Esophagus (tissue), 2 donors: ENCODE measurements at regions not wholly inside any gene's neighbourhood (a gene's known extent, or its start where the extent isn't known, plus 50 kb on each side); places are given as distances from the start of the nearest gene placed in this dataset.
"Not testable (repeated sequence)": the region's sequence is repeated elsewhere in the genome, so short reads cannot be mapped to it uniquely, and the experiment has no call there.

Experiments
- H3K27ac ChIP-seq, 2 donors: one replicate each; pipeline ENCODE4 v1.5.1; 2013; ENCODE audit warnings: low read depth in 2 of 2, mild to moderate bottlenecking in 2 of 2, inconsistent platforms in 1 of 2, low read length in 1 of 2, moderate library complexity in 1 of 2
- H3K27me3 ChIP-seq, 2 donors: one replicate each; pipeline ENCODE4 v1.6.1; 2013; ENCODE audit warnings: low read length in 2 of 2, control low read depth in 1 of 2, mild to moderate bottlenecking in 1 of 2; ENCODE audit not compliant: insufficient read depth in 2 of 2, control insufficient read depth in 1 of 2
- H3K36me3 ChIP-seq, 2 donors: one replicate each; pipeline ENCODE4 v1.6.1; 2013; ENCODE audit warnings: low read length in 1 of 2; ENCODE audit not compliant: control insufficient read depth in 2 of 2, insufficient read depth in 2 of 2
- H3K4me1 ChIP-seq, 2 donors: one replicate each; pipeline ENCODE4 v1.6.1; 2013; ENCODE audit warnings: low read length in 1 of 2; ENCODE audit not compliant: control insufficient read depth in 2 of 2, insufficient read depth in 2 of 2
- H3K4me3 ChIP-seq, 2 donors: one replicate each; pipeline ENCODE4 v1.5.1; 2013; ENCODE audit warnings: low read length in 2 of 2, mild to moderate bottlenecking in 2 of 2, low read depth in 1 of 2, moderate library complexity in 1 of 2
- H3K9me3 ChIP-seq, 2 donors: one replicate each; pipeline ENCODE4 v1.6.1; 2013; ENCODE audit warnings: mild to moderate bottlenecking in 2 of 2, low read depth in 1 of 2, low read length in 1 of 2, moderate library complexity in 1 of 2; ENCODE audit not compliant: control insufficient read depth in 2 of 2, insufficient read depth in 1 of 2
- WGBS, 2 donors: extraction: QIAGEN DNeasy Blood & Tissue Kit; methylation state at CpG; one replicate each; pipeline ENCODE4 v1.1.7; 2013; 5-methylcytosine and 5-hydroxymethylcytosine counted together
- donor health status: healthy with polysubstance abuse.
- donor health status: Bipolar disorder and iron deficiency.

- H3K4me1 ChIP-seq: no peaks in the 10 kb centered on the region
- H3K4me3 ChIP-seq: no peak overlapping the region
- H3K36me3 ChIP-seq: no peaks in the 10 kb centered on the region
- no peaks in the 10 kb centered on the region for H3K27me3 ChIP-seq
- WGBS, 2 donors: 73 to 81% methylated on average over 3 of the region's 3 CpGs
- H3K9me3 ChIP-seq: peaks cover 0 to 7% of the 10 kb centered on the region in 2 donors
- H3K27ac ChIP-seq: no peak overlapping the region
Measured at GRCh38 chr2:175793648-175794047, 208.4 kb downstream of the LNPK start.

- H3K9me3 ChIP-seq: peaks cover 0 to 7% of the 10 kb centered on the region in 2 donors
- no peak overlapping the region for H3K4me3 ChIP-seq
- no peaks in the 10 kb centered on the region for H3K27me3 ChIP-seq
- no peaks in the 10 kb centered on the region for H3K36me3 ChIP-seq
- no peaks in the 10 kb centered on the region for H3K4me1 ChIP-seq
- no peak overlapping the region for H3K27ac ChIP-seq
Measured at GRCh38 chr2:175792881-175793280, 209.2 kb downstream of the LNPK start.

DNA sequence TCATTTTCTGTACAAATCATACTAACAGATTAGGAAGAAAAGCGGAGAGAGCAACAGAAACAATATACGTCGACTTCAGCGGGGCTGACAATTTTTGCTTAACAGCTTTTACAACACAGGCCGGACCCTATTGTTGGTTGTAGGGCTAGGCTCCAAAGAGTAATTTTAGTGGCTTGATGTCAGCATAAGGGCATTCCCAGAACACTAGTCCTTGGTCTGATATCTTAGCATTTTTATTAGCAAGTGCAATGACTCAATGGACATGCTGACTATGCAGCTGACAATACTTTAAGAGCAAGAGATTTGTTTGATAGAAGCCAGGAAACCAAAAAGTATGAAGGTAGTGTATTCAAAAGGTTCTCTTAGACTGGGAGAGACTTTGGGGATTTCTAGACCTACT lies 209.9 kb downstream of the LNPK start:
- H3K4me3 ChIP-seq: no peak overlapping the region
- no peaks in the 10 kb centered on the region for H3K27me3 ChIP-seq
- WGBS, 2 donors: 90 to 95% methylated on average over 5 of the region's 5 CpGs
- no peak overlapping the region for H3K27ac ChIP-seq
- peaks cover 0 to 7% of the 10 kb centered on the region in 2 donors for H3K9me3 ChIP-seq
- H3K36me3 ChIP-seq: no peaks in the 10 kb centered on the region
- no peaks in the 10 kb centered on the region for H3K4me1 ChIP-seq

GRCh38 chr2:175786471-175787124 lies 215.5 kb downstream of the LNPK start:
- Histone ChIP-seq H3K9me3 (no peaks in the 10 kb centered on the region), H3K36me3 (no peaks in the 10 kb centered on the region), H3K27me3 (no peaks in the 10 kb centered on the region), H3K4me3 (no peak overlapping the region), H3K27ac (no peak overlapping the region), H3K4me1 (no peaks in the 10 kb centered on the region)
- WGBS, 2 donors: 76 to 78% methylated on average over 3 of the region's 3 CpGs

DNA sequence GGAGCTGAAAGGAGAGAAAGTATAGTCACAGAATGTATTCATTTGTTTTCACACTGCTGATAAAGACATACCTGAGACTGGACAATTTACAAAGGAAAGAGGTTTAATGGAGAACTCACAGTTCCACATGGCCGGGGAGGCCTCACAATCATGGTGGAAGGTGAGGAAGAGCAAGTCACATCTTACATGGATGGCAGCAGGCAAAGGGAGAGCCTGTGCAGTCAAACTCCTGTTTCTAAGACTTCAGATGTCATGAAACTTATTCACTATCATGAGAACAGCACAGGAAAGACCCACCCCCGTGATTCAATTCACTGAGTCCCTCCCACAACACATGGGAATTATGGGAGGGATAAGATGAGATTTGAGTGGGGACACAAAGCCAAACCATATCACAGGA lies 224.7 kb downstream of the LNPK start:
- WGBS, 2 donors: 70 to 74% methylated on average over 2 of the region's 2 CpGs
- H3K9me3 ChIP-seq, H3K36me3 ChIP-seq, H3K27ac ChIP-seq, H3K4me1 ChIP-seq, H3K27me3 ChIP-seq, H3K4me3 ChIP-seq: not testable (repeated sequence)

DNA sequence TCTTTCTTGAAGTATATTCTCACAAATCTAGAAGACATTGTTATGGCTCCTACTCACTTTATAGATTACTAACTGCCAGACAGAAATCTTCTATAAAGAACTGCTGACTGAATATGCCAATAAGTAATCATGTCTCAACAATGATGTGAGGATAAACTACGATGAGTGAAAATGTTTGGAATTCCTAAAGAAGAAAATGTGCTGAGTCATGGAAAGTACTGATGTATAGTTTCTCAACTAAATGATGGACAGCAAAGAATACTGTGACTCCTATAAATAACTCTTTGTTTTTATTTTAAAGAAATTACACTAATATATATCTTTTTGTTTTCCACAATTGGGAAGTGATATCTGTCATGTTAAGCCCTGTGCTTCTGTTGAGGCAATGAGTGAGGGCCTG lies 232.9 kb downstream of the LNPK start:
- H3K4me1 ChIP-seq: no peaks in the 10 kb centered on the region
- 37 to 45% methylated on average over 1 of the region's 1 CpG for WGBS, 2 donors
- H3K9me3 ChIP-seq: no peaks in the 10 kb centered on the region

GRCh38 chr2:175766880-175767279 lies 235.2 kb downstream of the LNPK start:
- Histone ChIP-seq H3K36me3 (no peaks in the 10 kb centered on the region), H3K4me1 (no peaks in the 10 kb centered on the region), H3K27ac (no peak overlapping the region), H3K27me3 (no peaks in the 10 kb centered on the region), H3K4me3 (no peak overlapping the region), H3K9me3 (no peaks in the 10 kb centered on the region)
- 33 to 45% methylated on average over 3 of the region's 3 CpGs for WGBS, 2 donors

More for the DNA sequence above, 232.9 kb downstream of the LNPK start:
- Histone ChIP-seq H3K4me3 (no peak overlapping the region), H3K36me3 (no peaks in the 10 kb centered on the region), H3K27ac (no peak overlapping the region), H3K27me3 (no peaks in the 10 kb centered on the region)

GRCh38 chr2:175755656-175756386 lies 246.2 kb downstream of the LNPK start:
- H3K27ac ChIP-seq: no peak overlapping the region
- H3K27me3 ChIP-seq: no peaks in the 10 kb centered on the region
- H3K36me3 ChIP-seq: no peaks in the 10 kb centered on the region
- H3K4me3 ChIP-seq: no peak overlapping the region
- no peaks in the 10 kb centered on the region for H3K9me3 ChIP-seq
- H3K4me1 ChIP-seq: no peaks in the 10 kb centered on the region
- 53 to 58% methylated on average over 4 of the region's 4 CpGs for WGBS, 2 donors

- no peaks in the 10 kb centered on the region for H3K4me1 ChIP-seq
- no peaks in the 10 kb centered on the region for H3K27me3 ChIP-seq
- no peaks in the 10 kb centered on the region for H3K9me3 ChIP-seq
- no peak overlapping the region for H3K4me3 ChIP-seq
- no peak overlapping the region for H3K27ac ChIP-seq
- no peaks in the 10 kb centered on the region for H3K36me3 ChIP-seq
Measured at GRCh38 chr2:175755169-175755568, 246.9 kb downstream of the LNPK start.

GRCh38 chr2:175750195-175750594 lies 251.9 kb downstream of the LNPK start:
- 50 to 56% methylated on average over 4 of the region's 4 CpGs for WGBS, 2 donors

More at GRCh38 chr2:175750195-175750594, 251.9 kb downstream of the LNPK start:
- Histone ChIP-seq H3K27me3 (no peaks in the 10 kb centered on the region), H3K4me1 (no peaks in the 10 kb centered on the region), H3K4me3 (no peak overlapping the region), H3K27ac (no peak overlapping the region), H3K36me3 (no peaks in the 10 kb centered on the region), H3K9me3 (no peaks in the 10 kb centered on the region)
